Omental fat pad (tissue), 3 donors: ENCODE measurements at regions not wholly inside any gene's neighbourhood (a gene's known extent, or its start where the extent isn't known, plus 50 kb on each side); places are given as distances from the start of the nearest gene placed in this dataset.

ENCODE experiments used
- ATAC-seq: fragments of 150-250 bp; one replicate; pipeline ENCODE4 v1.9.1; 2016; ENCODE audit warnings: mild to moderate bottlenecking, moderate library complexity; ENCODE audit not compliant: low FRiP score
- DNase-seq: peaks from one replicate; pipeline ENCODE4 v3.0.0-alpha.2; 2019; ENCODE audit warnings: low spot score
- TF ChIP-seq, protein P1 (sequence below), 3 donors: fragments of 450-650 bp; IDR thresholded peaks; one replicate each; pipeline ENCODE4 v1.5.1; 2016 to 2017; ENCODE audit warnings: antibody characterized with exemption in 3 of 3, mild to moderate bottlenecking in 3 of 3, moderate library complexity in 2 of 3

DNA sequence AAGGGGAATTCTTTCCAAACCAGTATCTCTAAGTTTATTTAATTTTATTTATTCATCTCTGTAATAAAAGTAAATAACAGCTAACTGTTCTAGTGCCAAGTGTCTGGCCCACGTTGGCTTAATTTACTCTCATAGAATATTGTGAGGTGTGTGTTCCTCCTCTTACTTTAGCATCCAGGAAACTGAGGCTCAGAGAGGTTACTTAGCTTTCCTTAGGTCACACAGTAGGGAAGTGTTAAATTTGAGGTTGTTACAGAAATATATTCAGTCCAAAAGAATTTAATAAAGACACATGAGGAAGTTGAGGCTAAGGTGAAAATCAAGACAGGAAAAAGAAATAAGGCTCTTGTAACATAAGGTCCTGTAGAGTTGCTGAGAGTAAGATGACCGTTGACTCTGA lies 84.4 kb upstream of the MRPS22 start:
- DNase-seq (no peak), ATAC-seq (no peak)
- TF ChIP-seq, protein P1, sequence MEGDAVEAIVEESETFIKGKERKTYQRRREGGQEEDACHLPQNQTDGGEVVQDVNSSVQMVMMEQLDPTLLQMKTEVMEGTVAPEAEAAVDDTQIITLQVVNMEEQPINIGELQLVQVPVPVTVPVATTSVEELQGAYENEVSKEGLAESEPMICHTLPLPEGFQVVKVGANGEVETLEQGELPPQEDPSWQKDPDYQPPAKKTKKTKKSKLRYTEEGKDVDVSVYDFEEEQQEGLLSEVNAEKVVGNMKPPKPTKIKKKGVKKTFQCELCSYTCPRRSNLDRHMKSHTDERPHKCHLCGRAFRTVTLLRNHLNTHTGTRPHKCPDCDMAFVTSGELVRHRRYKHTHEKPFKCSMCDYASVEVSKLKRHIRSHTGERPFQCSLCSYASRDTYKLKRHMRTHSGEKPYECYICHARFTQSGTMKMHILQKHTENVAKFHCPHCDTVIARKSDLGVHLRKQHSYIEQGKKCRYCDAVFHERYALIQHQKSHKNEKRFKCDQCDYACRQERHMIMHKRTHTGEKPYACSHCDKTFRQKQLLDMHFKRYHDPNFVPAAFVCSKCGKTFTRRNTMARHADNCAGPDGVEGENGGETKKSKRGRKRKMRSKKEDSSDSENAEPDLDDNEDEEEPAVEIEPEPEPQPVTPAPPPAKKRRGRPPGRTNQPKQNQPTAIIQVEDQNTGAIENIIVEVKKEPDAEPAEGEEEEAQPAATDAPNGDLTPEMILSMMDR (IDR thresholded peaks at IDR 0.05): no peak

DNA sequence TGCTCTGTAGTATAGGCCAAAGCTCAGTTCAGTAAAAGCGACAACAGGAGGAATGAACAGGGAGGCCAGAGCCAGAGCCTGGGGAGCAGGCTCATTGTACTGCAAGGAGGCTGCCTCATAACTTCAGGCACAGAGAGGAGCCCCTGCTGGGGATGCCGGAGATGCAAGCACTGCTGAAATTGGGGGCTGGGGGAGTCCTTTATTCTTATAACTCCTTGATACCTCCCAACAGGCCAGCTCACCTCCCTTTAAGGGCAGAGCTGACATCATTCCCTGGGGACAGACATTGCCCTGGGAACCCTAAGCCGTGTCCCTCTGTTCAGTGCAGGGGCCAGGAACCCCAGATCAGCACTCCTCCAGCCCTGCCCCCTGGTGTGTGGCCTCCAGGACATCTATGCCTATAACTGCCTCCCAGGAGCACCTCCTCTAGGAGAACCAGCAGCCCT lies 83.8 kb upstream of the MRPS22 start:
- no peak for ATAC-seq
- no peak for DNase-seq
- TF ChIP-seq, protein P1 (IDR thresholded peaks at IDR 0.05): no peak

DNA sequence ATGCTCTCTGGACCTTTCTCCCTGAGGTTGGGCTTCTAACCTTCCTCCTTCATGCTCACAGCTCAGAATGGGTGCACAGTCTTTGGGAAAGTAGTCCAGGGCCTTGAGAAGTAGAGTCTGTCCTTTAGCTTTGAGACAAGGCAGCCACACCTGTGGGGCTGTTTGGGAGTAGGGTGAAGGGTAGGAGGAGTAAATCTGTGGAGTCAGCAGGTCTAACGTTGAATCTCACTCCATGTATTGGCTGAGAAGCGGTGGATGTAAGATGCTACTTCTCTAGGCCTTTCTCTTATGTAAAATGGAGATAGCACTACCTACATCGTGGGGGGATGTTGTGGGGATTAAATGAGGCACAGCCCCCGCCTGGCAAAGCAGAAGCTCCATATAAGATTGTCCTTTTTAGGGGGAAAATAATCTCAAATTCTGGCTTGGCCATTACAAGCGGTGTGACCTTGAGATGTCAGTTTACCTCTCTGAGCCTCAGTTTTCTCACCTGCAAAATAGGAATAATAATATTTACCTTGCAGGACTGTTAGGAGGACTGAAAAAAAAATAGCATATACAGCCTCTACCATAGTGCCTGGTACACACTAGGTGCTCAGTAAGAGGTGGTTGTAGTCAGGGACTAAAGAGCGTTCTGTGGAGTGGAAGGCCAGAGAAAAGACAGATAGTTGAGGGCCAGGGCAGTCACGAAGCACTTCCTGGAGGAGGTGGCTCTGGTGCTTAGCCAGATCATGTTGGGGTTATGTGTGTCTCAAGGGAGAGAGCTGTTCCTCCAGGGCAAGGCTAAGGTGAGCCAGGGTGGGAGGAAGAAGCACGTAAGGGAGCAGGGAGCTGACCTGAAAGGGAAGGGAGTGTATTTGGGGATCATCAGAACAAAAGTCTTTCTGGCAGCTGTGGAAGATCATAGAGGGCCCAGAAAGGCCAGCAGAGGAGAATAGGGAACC lies 82.8 kb upstream of the MRPS22 start:
- no peak for DNase-seq
- TF ChIP-seq, protein P1 (IDR thresholded peaks at IDR 0.05): no peak
- no peak for ATAC-seq

DNA sequence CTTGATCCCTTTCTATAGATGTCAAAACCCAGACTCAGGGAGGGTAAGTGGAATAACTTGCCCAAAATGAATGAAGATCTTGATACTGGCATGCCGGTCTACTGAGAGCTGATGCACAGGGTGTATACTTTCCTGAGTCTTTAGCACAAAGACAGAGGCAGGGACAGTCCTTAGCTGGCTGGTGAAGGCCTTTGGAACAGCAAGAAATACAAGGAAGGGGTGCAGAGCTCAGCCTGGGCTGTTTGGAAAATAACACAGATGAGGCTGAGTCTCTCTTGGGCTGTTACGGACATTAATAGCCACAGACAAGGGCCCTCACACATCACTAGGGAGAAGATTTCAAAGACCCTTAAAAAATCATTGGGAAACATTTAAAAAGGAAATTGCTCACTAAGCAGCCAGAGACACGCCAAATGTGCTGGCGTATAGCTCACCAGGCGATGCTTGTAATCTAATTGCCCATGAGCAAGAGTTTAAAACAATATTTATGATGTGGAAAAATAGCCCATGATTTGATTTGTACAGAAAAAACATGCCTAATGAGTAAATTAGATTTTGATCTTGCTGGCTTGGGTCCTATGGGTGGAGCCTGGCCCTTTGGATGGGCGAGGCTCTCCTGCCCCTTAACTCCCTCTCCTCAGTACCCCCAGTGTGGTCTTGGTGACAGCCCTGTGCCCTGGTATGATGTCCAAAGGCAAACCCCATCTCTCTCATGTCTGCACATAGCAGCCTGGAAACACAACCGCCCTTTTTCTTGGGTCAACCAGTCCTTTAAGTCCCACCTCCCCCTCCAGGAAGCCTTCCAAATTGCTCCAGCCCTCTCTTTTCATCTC lies 81.8 kb upstream of the MRPS22 start:
- TF ChIP-seq, protein P1 (IDR thresholded peaks at IDR 0.05): no peak
- ATAC-seq (no peak), DNase-seq (no peak)

DNA sequence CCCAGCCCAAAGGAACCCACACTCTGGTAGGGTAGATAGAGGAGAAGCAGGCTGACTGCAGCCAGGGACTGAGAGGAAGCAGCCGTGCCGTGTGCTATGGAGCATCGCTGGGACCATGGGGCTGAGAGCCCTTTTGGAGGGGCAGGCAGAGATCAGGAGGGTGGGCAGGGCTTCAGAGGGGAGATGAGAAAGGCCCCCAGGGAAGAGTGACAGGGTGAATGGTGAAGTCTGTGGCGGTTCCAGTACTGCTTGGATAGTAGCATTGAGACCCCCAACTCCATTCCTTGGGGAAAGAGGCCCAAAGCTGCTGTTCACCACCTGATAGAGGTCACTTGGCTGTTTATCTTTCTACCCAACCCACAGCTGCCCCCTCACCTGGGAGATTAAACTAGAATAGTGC lies 80.0 kb upstream of the MRPS22 start:
- TF ChIP-seq, protein P1 (IDR thresholded peaks at IDR 0.05): no peak
- ATAC-seq (no peak), DNase-seq (no peak)

DNA sequence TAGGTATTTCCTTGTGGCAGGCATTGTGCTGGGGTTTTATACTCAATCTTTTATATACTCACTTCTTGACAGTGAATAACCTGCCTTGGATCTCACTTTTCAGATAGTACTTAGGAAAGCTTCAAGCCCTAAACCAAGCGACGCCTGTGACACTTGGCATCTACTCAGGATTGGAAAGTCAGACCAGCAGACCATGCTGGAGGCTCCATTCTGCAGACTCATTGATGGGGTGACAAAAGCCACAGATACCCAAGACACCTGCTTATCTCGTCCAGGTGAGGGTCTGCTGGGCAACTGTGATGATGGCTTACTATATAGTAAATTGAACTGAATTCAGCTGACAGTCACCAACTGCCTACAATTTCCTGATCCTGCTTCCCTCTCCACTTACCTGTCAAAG lies 79.4 kb upstream of the MRPS22 start:
- DNase-seq (no peak), ATAC-seq (no peak)
- TF ChIP-seq, protein P1 (IDR thresholded peaks at IDR 0.05): no peak
